ENCODE measurements at regions not wholly inside any gene's neighbourhood (a gene's known extent, or its start where the extent isn't known, plus 50 kb on each side); places are given as distances from the start of the nearest gene placed in this dataset.

DNA sequence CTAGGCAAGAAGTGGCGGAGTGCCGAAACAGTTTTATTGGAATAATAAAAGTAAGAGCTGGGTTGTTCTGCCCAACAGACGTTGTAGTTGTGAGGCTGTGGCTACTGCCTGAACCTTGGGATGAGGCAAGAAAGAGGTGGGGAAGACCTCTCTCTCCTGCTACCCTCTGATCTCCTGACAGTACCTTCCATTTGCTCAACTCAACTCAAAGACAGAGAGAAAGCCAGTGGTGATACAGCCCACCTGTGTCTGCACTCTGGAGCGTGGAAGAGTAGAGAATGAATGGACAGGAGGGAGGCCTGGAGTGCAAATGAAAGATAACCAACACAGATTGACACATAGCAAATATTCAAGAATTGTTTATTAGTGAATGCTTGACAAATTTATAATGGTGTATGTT lies 590.3 kb downstream of the NYAP2 start:
- TF ChIP-seq, protein P1, sequence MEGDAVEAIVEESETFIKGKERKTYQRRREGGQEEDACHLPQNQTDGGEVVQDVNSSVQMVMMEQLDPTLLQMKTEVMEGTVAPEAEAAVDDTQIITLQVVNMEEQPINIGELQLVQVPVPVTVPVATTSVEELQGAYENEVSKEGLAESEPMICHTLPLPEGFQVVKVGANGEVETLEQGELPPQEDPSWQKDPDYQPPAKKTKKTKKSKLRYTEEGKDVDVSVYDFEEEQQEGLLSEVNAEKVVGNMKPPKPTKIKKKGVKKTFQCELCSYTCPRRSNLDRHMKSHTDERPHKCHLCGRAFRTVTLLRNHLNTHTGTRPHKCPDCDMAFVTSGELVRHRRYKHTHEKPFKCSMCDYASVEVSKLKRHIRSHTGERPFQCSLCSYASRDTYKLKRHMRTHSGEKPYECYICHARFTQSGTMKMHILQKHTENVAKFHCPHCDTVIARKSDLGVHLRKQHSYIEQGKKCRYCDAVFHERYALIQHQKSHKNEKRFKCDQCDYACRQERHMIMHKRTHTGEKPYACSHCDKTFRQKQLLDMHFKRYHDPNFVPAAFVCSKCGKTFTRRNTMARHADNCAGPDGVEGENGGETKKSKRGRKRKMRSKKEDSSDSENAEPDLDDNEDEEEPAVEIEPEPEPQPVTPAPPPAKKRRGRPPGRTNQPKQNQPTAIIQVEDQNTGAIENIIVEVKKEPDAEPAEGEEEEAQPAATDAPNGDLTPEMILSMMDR (IDR thresholded peaks at IDR 0.05; ENCODE audit: low read length): no peak
- TF ChIP-seq EZH2 (IDR thresholded peaks at IDR 0.05; ENCODE audit: borderline replicate concordance, low read length): no peak

Measured in OCI-LY1 (cell line).